ENCODE measurements at regions not wholly inside any gene's neighbourhood (a gene's known extent, or its start where the extent isn't known, plus 50 kb on each side); places are given as distances from the start of the nearest gene placed in this dataset.
A peak's percentile ranks its signal among the peaks of the same experiment; 100 is the strongest.

DNA sequence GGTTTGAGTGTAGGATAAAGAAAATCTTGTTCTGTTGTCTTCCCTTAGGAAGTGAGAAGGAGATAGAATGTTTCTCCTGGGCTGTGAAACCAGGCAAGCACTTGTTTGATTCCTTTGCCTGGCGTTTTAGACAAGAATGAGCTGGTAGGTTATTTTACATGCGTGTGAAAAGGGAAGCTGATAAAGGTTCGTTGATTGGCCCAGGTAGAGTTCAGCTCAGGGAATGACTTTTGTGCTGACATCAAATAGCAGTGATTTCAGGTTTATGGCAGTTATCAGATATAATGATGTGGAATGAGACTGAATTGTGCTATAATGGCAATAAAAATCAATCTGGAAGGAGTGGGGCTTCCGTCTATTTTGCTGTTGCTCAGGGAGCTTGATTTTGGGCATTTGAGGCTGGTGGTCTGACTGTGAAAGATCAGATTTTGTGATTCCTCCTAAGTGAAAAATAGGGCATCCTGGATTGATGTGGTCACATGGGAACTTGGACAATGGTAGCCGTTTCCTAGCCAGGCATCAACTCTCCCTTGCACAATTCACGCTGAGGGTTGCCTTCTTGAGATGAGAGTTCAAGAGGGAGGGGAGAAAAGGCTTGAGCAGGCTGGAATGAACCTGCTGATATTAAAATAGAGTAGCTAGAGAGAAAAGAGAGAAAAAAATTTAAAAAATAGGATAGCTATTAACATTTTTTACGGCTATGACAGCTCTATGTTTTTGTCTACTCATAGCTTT, 388.9 kb downstream of the EDEM1 start:
- H3K4me3 ChIP-seq (ENCODE audit: low read length in 2 of 2): no peak overlapping the region
- no peak overlapping the region for H2AK5ac ChIP-seq (ENCODE audit: low read depth, low read length)
- DNase-seq (ENCODE audit: low spot score): no peak
- H2BK5ac ChIP-seq (ENCODE audit: low read length): no peak overlapping the region
- H3K4me1 ChIP-seq (ENCODE audit: control insufficient read depth in 2 of 2, insufficient read depth in 1 of 2, low read depth in 1 of 2, low read length in 2 of 2): peaks cover 0 to 3% of the 10 kb centered on the region in 2 donors
- H3K9me3 ChIP-seq (replicated peaks in 1 of 2; ENCODE audit: control insufficient read depth in 2 of 2, insufficient read depth in 1 of 2, low read depth in 1 of 2, low read length in 2 of 2): no peaks in the 10 kb centered on the region
- H3K79me1 ChIP-seq (ENCODE audit: low read depth, low read length): no peaks in the 10 kb centered on the region
- H3K14ac ChIP-seq (ENCODE audit: low read length): no peak overlapping the region
- H4K8ac ChIP-seq (ENCODE audit: low read depth, low read length): no peak overlapping the region
- H2BK12ac ChIP-seq (ENCODE audit: low read length): no peak overlapping the region
- WGBS, 2 donors (ENCODE audit: extremely low coverage in 2 of 2, insufficient read length in 2 of 2, insufficient replicate concordance in 1 of 2): no CpG with 5 or more reads among the region's 7 CpGs
- no peak overlapping the region for H2AFZ ChIP-seq (ENCODE audit: low read length)
- no peak overlapping the region for H3K27ac ChIP-seq (replicated peaks; ENCODE audit: low read length)
- H2BK120ac ChIP-seq (ENCODE audit: low read depth, low read length): no peak overlapping the region
- no peak overlapping the region for H2BK15ac ChIP-seq (ENCODE audit: low read length)
- no peaks in the 10 kb centered on the region for H3K36me3 ChIP-seq (replicated peaks in 1 of 2; ENCODE audit: control insufficient read depth in 2 of 2, insufficient read depth in 2 of 2, low read length in 2 of 2)
- H3K9ac ChIP-seq (ENCODE audit: low read depth, low read length, poor library complexity): no peak overlapping the region
- no peak overlapping the region for H3K23ac ChIP-seq (ENCODE audit: low read depth, low read length, poor library complexity)
- no peak overlapping the region for H4K91ac ChIP-seq (ENCODE audit: low read depth, low read length, poor library complexity)
- no peak overlapping the region for H3K4me2 ChIP-seq (ENCODE audit: insufficient read depth, low read length, poor library complexity, severe bottlenecking)
- H3K27me3 ChIP-seq (ENCODE audit: control insufficient read depth in 3 of 3, insufficient read depth in 3 of 3, low read depth in 1 of 3, low read length in 3 of 3): no peaks in the 10 kb centered on the region
- no peak overlapping the region for H3K4ac ChIP-seq (ENCODE audit: low read length)
- no peak overlapping the region for H3K18ac ChIP-seq (ENCODE audit: low read length)

DNA sequence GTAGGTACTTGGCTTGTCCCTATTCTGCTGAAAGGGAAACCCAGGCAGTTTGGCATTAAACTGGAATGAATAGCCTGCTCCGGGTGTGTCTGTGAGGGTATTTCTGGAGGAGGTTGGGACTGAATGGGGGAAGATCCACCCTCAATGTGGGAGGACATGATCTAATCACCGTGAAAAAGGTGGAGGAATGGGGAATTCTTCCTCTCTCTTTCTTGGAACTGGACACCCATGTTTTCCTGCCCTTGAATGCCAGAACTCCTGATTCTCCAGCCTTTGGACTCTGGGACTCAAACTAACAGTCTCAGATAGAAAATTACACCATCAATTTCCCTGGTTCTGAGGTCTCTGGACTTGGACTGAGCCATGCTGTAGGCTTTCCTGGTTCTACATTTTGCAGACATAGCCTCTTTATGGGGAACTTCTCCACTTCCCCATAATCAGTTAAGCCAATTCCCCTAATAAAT, 391.7 kb downstream of the EDEM1 start:
- no peak overlapping the region for H3K23ac ChIP-seq (ENCODE audit: low read depth, low read length, poor library complexity)
- no peak overlapping the region for H3K14ac ChIP-seq (ENCODE audit: low read length)
- no peak overlapping the region for H4K91ac ChIP-seq (ENCODE audit: low read depth, low read length, poor library complexity)
- no peak overlapping the region for H4K8ac ChIP-seq (ENCODE audit: low read depth, low read length)
- H3K4me3 ChIP-seq (ENCODE audit: low read length in 2 of 2): no peak overlapping the region
- no peaks in the 10 kb centered on the region for H3K36me3 ChIP-seq (replicated peaks in 1 of 2; ENCODE audit: control insufficient read depth in 2 of 2, insufficient read depth in 2 of 2, low read length in 2 of 2)
- WGBS, 2 donors (ENCODE audit: extremely low coverage in 2 of 2, insufficient read length in 2 of 2, insufficient replicate concordance in 1 of 2): no CpG with 5 or more reads among the region's 2 CpGs
- no peak overlapping the region for H2AK5ac ChIP-seq (ENCODE audit: low read depth, low read length)
- no peak overlapping the region for H3K9ac ChIP-seq (ENCODE audit: low read depth, low read length, poor library complexity)
- no peak overlapping the region for H2BK5ac ChIP-seq (ENCODE audit: low read length)
- H3K4me2 ChIP-seq (ENCODE audit: insufficient read depth, low read length, poor library complexity, severe bottlenecking): no peak overlapping the region
- no peak overlapping the region for H3K18ac ChIP-seq (ENCODE audit: low read length)
- H2BK15ac ChIP-seq (ENCODE audit: low read length): no peak overlapping the region
- H2BK120ac ChIP-seq (ENCODE audit: low read depth, low read length): no peak overlapping the region
- peaks cover 0 to 1% of the 10 kb centered on the region in 2 donors for H3K4me1 ChIP-seq (ENCODE audit: control insufficient read depth in 2 of 2, insufficient read depth in 1 of 2, low read depth in 1 of 2, low read length in 2 of 2)
- no peaks in the 10 kb centered on the region for H3K9me3 ChIP-seq (replicated peaks in 1 of 2; ENCODE audit: control insufficient read depth in 2 of 2, insufficient read depth in 1 of 2, low read depth in 1 of 2, low read length in 2 of 2)
- H3K79me1 ChIP-seq (ENCODE audit: low read depth, low read length): no peaks in the 10 kb centered on the region
- H3K4ac ChIP-seq (ENCODE audit: low read length): no peak overlapping the region
- DNase-seq (ENCODE audit: low spot score): no peak
- no peak overlapping the region for H2BK12ac ChIP-seq (ENCODE audit: low read length)
- H3K27me3 ChIP-seq (ENCODE audit: control insufficient read depth in 3 of 3, insufficient read depth in 3 of 3, low read depth in 1 of 3, low read length in 3 of 3): no peaks in the 10 kb centered on the region
- no peak overlapping the region for H2AFZ ChIP-seq (ENCODE audit: low read length)
- no peak overlapping the region for H3K27ac ChIP-seq (replicated peaks; ENCODE audit: low read length)

DNA sequence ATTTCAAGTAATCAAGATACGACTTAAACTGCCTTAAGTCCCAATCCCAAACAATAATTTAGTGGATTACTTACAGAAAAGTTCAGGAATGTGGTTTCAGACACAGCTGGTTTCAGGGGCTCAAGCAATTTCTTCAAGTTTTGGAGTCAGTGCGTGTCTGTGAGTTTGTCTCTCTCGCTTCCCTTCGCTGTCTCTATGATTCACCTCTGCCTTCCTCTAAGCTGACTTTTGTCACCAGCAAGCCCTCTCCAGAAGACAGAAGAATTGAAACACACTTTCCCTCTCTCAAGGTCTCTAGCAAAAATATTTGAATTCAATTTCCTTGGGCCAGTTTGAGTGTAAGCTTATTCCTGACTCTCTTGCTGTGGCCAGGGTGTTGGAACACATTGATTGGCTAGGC, 392.4 kb downstream of the EDEM1 start:
- no peak overlapping the region for H2BK120ac ChIP-seq (ENCODE audit: low read depth, low read length)
- no peaks in the 10 kb centered on the region for H3K79me1 ChIP-seq (ENCODE audit: low read depth, low read length)

DNA sequence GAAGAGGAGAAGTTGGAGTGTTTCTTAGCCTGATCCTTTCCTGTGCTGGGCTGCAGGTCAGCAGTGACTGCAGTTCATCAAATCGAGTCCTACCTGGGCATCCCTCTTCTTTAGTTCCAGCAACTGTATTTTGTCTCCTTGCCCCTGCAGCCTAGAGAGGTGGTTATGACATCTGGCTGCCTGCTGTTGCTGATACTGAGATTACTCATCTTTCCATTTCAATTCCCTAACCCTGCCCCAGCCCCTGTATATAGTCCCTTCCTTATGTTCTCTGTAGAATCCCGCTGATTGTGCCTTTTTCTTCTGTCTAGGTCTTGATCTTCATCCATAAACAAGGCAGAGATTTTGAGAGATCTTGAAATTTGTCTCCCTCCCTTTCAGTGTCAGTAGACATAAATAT, 393.3 kb downstream of the EDEM1 start:
- H2AFZ ChIP-seq (ENCODE audit: low read length): no peak overlapping the region
- H2AK5ac ChIP-seq (ENCODE audit: low read depth, low read length): no peak overlapping the region
- H3K18ac ChIP-seq (ENCODE audit: low read length): peak overlapping the region; percentile 21
- H3K9me3 ChIP-seq (replicated peaks in 1 of 2; ENCODE audit: control insufficient read depth in 2 of 2, insufficient read depth in 1 of 2, low read depth in 1 of 2, low read length in 2 of 2): no peaks in the 10 kb centered on the region
- no peak overlapping the region for H2BK12ac ChIP-seq (ENCODE audit: low read length)
- H3K4me3 ChIP-seq (ENCODE audit: low read length in 2 of 2): no peak overlapping the region
- H3K14ac ChIP-seq (ENCODE audit: low read length): no peak overlapping the region
- no peak overlapping the region for H3K9ac ChIP-seq (ENCODE audit: low read depth, low read length, poor library complexity)
- no CpG with 5 or more reads among the region's 2 CpGs for WGBS, 2 donors (ENCODE audit: extremely low coverage in 2 of 2, insufficient read length in 2 of 2, insufficient replicate concordance in 1 of 2)
- no peaks in the 10 kb centered on the region for H3K36me3 ChIP-seq (replicated peaks in 1 of 2; ENCODE audit: control insufficient read depth in 2 of 2, insufficient read depth in 2 of 2, low read length in 2 of 2)
- DNase-seq (ENCODE audit: low spot score): no peak
- H3K4me2 ChIP-seq (ENCODE audit: insufficient read depth, low read length, poor library complexity, severe bottlenecking): no peak overlapping the region
- H3K27ac ChIP-seq (replicated peaks; ENCODE audit: low read length): no peak overlapping the region
- no peaks in the 10 kb centered on the region for H3K27me3 ChIP-seq (ENCODE audit: control insufficient read depth in 3 of 3, insufficient read depth in 3 of 3, low read depth in 1 of 3, low read length in 3 of 3)
- no peak overlapping the region for H2BK15ac ChIP-seq (ENCODE audit: low read length)
- no peak overlapping the region for H3K4ac ChIP-seq (ENCODE audit: low read length)
- H2BK120ac ChIP-seq (ENCODE audit: low read depth, low read length): no peak overlapping the region
- H3K4me1 ChIP-seq (ENCODE audit: control insufficient read depth in 2 of 2, insufficient read depth in 1 of 2, low read depth in 1 of 2, low read length in 2 of 2): no peaks in the 10 kb centered on the region
- no peaks in the 10 kb centered on the region for H3K79me1 ChIP-seq (ENCODE audit: low read depth, low read length)
- H2BK5ac ChIP-seq (ENCODE audit: low read length): no peak overlapping the region
- no peak overlapping the region for H3K23ac ChIP-seq (ENCODE audit: low read depth, low read length, poor library complexity)
- no peak overlapping the region for H4K91ac ChIP-seq (ENCODE audit: low read depth, low read length, poor library complexity)
- no peak overlapping the region for H4K8ac ChIP-seq (ENCODE audit: low read depth, low read length)

More for the DNA sequence above, 392.4 kb downstream of the EDEM1 start:
- Histone ChIP-seq H4K8ac (ENCODE audit: low read depth, low read length) (no peak overlapping the region), H2AK5ac (ENCODE audit: low read depth, low read length) (no peak overlapping the region), H3K36me3 (replicated peaks in 1 of 2; ENCODE audit: control insufficient read depth in 2 of 2, insufficient read depth in 2 of 2, low read length in 2 of 2) (no peaks in the 10 kb centered on the region), H3K4me3 (ENCODE audit: low read length in 2 of 2) (no peak overlapping the region), H3K4me1 (ENCODE audit: control insufficient read depth in 2 of 2, insufficient read depth in 1 of 2, low read depth in 1 of 2, low read length in 2 of 2) (no peaks in the 10 kb centered on the region), H3K23ac (ENCODE audit: low read depth, low read length, poor library complexity) (no peak overlapping the region), H3K18ac (ENCODE audit: low read length) (no peak overlapping the region), H3K27me3 (ENCODE audit: control insufficient read depth in 3 of 3, insufficient read depth in 3 of 3, low read depth in 1 of 3, low read length in 3 of 3) (no peaks in the 10 kb centered on the region), H3K4ac (ENCODE audit: low read length) (no peak overlapping the region), H2BK12ac (ENCODE audit: low read length) (no peak overlapping the region), H4K91ac (ENCODE audit: low read depth, low read length, poor library complexity) (no peak overlapping the region), H3K14ac (ENCODE audit: low read length) (no peak overlapping the region), H3K9me3 (replicated peaks in 1 of 2; ENCODE audit: control insufficient read depth in 2 of 2, insufficient read depth in 1 of 2, low read depth in 1 of 2, low read length in 2 of 2) (no peaks in the 10 kb centered on the region), H2BK5ac (ENCODE audit: low read length) (no peak overlapping the region), H3K9ac (ENCODE audit: low read depth, low read length, poor library complexity) (no peak overlapping the region), H3K4me2 (ENCODE audit: insufficient read depth, low read length, poor library complexity, severe bottlenecking) (no peak overlapping the region), H2BK15ac (ENCODE audit: low read length) (no peak overlapping the region), H2AFZ (ENCODE audit: low read length) (no peak overlapping the region), H3K27ac (replicated peaks; ENCODE audit: low read length) (no peak overlapping the region)
- no peak for DNase-seq (ENCODE audit: low spot score)
- WGBS, 2 donors (ENCODE audit: extremely low coverage in 2 of 2, insufficient read length in 2 of 2, insufficient replicate concordance in 1 of 2): no CpG with 5 or more reads among the region's 4 CpGs
